ENCODE measurements at regions not wholly inside any gene's neighbourhood (a gene's known extent, or its start where the extent isn't known, plus 50 kb on each side); places are given as distances from the start of the nearest gene placed in this dataset.
"Not testable (repeated sequence)": the region's sequence is repeated elsewhere in the genome, so short reads cannot be mapped to it uniquely, and the experiment has no call there.

DNA sequence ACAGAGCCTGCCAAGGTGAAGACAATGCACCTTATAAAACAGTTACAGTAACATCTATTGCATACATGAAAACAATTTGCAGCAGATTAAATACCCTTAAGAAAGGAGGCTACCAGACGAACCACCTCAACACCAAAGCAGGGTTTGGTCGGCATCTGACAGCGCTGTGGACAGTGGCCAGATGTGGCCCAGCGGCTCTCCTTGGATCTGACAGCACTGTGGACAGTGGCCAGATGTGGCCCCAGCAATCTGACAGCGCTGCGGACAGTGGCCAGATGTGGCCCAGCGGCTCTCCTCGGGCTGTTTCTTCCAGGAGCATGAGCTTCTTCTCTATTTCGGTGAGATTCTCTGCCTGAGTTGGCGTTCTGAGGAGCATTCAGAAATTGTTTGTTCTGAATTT lies 211.6 kb downstream of the ANKRD30B start:
- no peaks in the 10 kb centered on the region for H3K4me1 Mint-ChIP-seq (ENCODE audit: low read depth in 2 of 2)

DNA sequence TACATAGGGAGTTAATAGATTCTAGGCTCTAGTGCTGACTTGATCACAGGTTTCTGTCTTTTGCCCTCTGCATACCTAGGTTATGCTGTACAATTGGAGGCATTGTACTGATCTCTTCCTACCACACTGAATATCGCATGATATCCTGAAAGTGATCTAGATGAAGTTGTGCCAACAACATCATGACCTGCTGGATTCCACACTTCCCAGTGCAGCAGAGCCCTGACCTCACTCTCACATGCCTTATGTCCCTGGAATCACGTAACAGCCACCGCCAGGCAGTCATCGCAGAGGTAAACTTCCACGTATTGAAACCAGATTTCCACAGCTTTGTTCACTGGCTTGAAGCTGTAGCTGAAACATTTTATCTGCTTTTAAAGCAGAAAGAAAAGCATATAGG lies 214.0 kb downstream of the ANKRD30B start:
- no peaks in the 10 kb centered on the region for H3K27me3 Mint-ChIP-seq
- DNase-seq (ENCODE audit: low spot score) (no peak), ATAC-seq (no peak)
- H3K4me1 Mint-ChIP-seq (ENCODE audit: low read depth in 2 of 2), result no peaks in the 10 kb centered on the region
- H3K27ac Mint-ChIP-seq, result no peak overlapping the region
- no peaks in the 10 kb centered on the region for H3K9me3 Mint-ChIP-seq
- peaks cover 2% of the 10 kb centered on the region for H3K36me3 Mint-ChIP-seq
- no peak overlapping the region for H3K4me3 Mint-ChIP-seq

More for the DNA sequence above, 211.6 kb downstream of the ANKRD30B start:
- Mint-ChIP-seq H3K27ac (no peak overlapping the region), H3K36me3 (peaks cover 6% of the 10 kb centered on the region), H3K9me3 (no peaks in the 10 kb centered on the region), H3K4me3 (no peak overlapping the region), H3K27me3 (no peaks in the 10 kb centered on the region)
- ATAC-seq (no peak), DNase-seq (ENCODE audit: low spot score) (no peak)

DNA sequence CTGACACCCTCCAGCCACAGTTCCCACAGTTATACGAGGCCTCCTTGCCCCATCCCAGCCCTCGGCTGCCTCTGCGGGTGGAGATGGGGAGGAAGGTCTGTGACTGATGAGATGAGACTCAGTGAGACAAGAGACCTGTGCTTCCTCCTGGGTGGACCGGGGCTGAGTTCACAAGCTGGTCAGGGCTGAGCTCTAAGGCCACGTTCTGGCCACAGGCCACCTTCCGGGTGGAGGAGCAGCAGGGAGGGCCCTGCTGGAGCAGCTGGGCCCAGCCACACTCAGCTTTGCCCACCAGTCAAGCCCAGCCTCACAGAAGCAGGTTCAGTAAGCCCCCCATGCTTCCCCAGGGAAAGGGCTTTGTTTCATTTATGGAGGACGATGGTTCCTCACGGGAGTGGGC lies 214.7 kb downstream of the ANKRD30B start:
- Mint-ChIP-seq H3K36me3 (no peaks in the 10 kb centered on the region), H3K9me3 (no peaks in the 10 kb centered on the region), H3K4me1 (ENCODE audit: low read depth in 2 of 2) (no peaks in the 10 kb centered on the region), H3K27ac (no peak overlapping the region), H3K27me3 (no peaks in the 10 kb centered on the region), H3K4me3 (no peak overlapping the region)
- ATAC-seq (no peak), DNase-seq (ENCODE audit: low spot score) (no peak)

DNA sequence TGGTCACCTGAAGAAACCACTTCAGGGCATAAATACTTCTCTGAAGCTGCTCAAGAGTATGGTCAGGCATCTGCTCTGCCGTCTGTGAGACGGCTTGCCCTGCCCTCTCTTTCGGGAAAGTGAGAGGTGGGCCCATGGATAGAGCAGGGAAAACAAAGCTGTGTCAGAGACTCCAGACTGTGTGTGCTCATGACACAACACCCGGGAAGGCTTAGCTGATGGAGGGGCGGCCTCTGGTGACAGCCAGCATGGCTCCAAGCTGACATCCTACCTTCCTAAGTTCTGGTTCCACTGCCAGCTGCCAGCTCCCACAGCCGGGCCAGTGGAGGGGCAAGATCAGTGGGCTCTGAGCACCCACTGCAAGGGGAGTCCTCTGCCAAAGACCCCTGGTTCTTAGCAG lies 215.3 kb downstream of the ANKRD30B start:
- Mint-ChIP-seq H3K4me3 (no peak overlapping the region), H3K9me3 (no peaks in the 10 kb centered on the region), H3K4me1 (ENCODE audit: low read depth in 2 of 2) (no peaks in the 10 kb centered on the region), H3K27ac (no peak overlapping the region), H3K36me3 (no peaks in the 10 kb centered on the region), H3K27me3 (no peaks in the 10 kb centered on the region)
- ATAC-seq (no peak), DNase-seq (ENCODE audit: low spot score) (no peak)

DNA sequence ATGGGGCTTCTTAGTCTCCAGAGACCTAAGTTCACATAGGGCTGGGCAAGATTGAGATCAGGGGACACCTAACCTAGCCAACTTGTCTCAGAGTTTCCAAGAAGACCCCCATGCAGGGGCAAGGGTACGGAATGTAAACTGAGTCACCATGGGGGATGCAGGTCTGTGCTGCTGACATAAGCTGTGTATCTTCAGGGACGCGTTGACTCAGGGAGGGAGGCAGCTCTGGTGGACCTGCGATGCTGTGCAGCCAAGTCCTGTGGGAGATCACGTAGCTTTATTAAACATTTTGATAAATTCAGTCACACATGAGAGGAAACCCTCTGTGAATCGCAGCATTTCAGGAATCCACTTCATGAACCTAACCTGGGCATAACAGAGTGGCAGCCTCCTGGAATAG lies 216.0 kb downstream of the ANKRD30B start:
- no peaks in the 10 kb centered on the region for H3K9me3 Mint-ChIP-seq
- no peaks in the 10 kb centered on the region for H3K4me1 Mint-ChIP-seq (ENCODE audit: low read depth in 2 of 2)
- no peak for DNase-seq (ENCODE audit: low spot score)
- H3K27ac Mint-ChIP-seq, result no peak overlapping the region
- ATAC-seq, result no peak
- H3K36me3 Mint-ChIP-seq, result no peaks in the 10 kb centered on the region
- no peaks in the 10 kb centered on the region for H3K27me3 Mint-ChIP-seq
- H3K4me3 Mint-ChIP-seq, result no peak overlapping the region

DNA sequence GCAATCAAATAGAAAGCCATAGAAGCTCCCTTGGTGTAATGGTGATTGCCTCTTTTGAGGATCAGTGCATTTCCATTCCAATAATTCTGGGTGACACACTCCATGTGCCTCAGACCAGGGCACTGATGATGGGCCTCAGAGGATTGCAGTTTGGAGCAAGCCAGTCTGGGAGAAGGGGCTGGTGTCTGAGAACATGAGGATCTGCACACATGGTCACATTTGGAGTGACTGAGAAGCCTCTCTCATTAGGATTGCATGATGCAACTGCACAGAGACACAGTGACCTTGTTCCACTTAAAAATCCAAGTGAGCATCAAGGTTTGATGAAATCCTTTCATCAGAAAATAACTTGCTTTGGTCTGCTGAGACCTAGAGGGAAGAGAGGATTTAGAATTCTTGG lies 216.4 kb downstream of the ANKRD30B start:
- H3K4me1 Mint-ChIP-seq (ENCODE audit: low read depth in 2 of 2), result no peaks in the 10 kb centered on the region
- H3K9me3 Mint-ChIP-seq, result no peaks in the 10 kb centered on the region
- ATAC-seq (no peak), DNase-seq (ENCODE audit: low spot score) (no peak)
- H3K36me3 Mint-ChIP-seq, result no peaks in the 10 kb centered on the region
- no peaks in the 10 kb centered on the region for H3K27me3 Mint-ChIP-seq
- no peak overlapping the region for H3K4me3 Mint-ChIP-seq
- no peak overlapping the region for H3K27ac Mint-ChIP-seq

DNA sequence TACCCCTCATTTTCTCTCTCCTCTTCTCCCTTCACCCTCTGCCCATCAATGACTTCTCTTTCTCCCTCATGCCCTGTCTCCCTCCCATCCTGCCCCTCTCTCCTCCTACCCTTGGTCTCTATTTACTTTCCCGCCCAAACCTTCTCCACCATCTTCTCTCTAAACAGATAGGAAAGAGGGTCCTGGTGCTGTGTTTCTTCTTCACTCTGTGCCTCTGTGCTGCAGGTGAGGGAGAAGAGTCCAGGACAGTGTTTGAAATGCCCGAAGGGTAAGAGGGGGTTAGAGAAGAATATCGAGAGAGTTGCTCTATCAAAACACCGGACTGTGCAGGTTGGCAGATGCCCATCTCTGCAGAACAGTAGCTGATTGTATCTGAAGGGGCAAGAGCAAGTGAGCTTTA lies 217.0 kb downstream of the ANKRD30B start:
- DNase-seq (ENCODE audit: low spot score); H3K27me3 Mint-ChIP-seq; H3K4me1 Mint-ChIP-seq (ENCODE audit: low read depth in 2 of 2); H3K9me3 Mint-ChIP-seq; ATAC-seq; H3K36me3 Mint-ChIP-seq; H3K4me3 Mint-ChIP-seq; H3K27ac Mint-ChIP-seq: not testable (repeated sequence)

DNA sequence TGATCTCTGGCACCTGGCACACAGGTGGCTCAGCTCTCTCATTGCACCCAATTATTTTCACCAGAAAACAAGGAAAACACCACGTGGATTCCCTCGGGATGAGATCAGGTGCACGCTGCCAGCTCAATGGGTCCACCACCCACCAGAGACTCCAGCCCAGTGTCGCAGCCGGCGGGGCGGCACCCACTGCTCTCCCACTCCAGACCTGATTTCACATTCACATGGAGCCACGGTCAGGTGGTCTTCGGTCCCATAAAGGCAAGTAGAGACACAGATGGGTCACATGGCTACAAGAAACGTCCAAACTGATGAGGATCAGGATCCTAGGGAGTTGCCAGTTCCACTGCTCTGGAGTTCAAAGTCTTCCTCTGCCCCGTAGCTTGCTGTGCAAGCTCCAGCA lies 217.6 kb downstream of the ANKRD30B start:
- H3K27ac Mint-ChIP-seq, result no peak overlapping the region
- no peaks in the 10 kb centered on the region for H3K4me1 Mint-ChIP-seq (ENCODE audit: low read depth in 2 of 2)
- ATAC-seq (no peak), DNase-seq (ENCODE audit: low spot score) (no peak)
- H3K36me3 Mint-ChIP-seq, result no peaks in the 10 kb centered on the region
- H3K27me3 Mint-ChIP-seq, result no peaks in the 10 kb centered on the region
- no peak overlapping the region for H3K4me3 Mint-ChIP-seq
- H3K9me3 Mint-ChIP-seq, result no peaks in the 10 kb centered on the region

DNA sequence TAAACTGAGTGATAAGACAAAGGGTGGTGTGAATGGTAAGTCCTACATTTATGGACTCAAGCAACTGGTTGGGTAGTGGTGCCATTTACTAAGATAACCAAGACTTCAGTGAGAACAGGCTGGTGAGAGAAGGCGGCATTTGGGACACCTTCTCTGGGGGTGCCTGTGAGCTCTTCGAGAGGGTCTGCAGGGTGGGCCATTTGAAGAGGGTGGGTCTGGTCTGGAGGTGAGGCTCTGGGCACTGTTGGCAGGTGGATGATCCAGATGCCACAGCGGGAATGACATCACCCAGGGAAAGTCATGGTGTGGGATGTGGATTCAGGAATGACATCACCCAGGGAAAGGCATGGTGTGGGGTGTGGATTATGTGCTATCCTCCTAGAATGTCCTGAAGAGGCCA lies 219.3 kb downstream of the ANKRD30B start:
- not testable (repeated sequence) for H3K4me1 Mint-ChIP-seq (ENCODE audit: low read depth in 2 of 2); H3K27ac Mint-ChIP-seq; H3K9me3 Mint-ChIP-seq; H3K4me3 Mint-ChIP-seq; DNase-seq (ENCODE audit: low spot score); H3K36me3 Mint-ChIP-seq; ATAC-seq; H3K27me3 Mint-ChIP-seq

DNA sequence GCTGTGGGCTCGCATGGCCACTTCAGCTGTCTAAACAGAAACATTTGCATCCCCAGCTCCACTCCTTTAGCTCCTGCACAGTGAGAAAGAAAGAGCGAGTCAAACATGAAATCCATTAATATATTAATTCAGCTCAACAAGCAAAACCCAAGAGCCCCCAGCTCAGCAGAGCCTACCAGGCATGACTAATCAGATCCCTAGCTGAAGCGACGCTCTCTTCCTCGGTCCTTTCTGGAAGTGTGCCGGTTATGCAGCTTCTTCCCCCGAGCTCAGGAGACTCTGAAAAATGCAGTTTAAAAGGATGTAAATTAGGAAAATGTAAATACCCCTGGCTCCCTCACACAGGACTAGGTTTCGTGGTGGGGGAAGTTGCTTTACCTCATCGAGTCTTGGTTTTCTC lies 221.5 kb downstream of the ANKRD30B start:
- Mint-ChIP-seq H3K9me3 (no peaks in the 10 kb centered on the region), H3K27ac (no peak overlapping the region), H3K36me3 (no peaks in the 10 kb centered on the region), H3K4me1 (ENCODE audit: low read depth in 2 of 2) (no peaks in the 10 kb centered on the region), H3K4me3 (no peak overlapping the region), H3K27me3 (no peaks in the 10 kb centered on the region)
- DNase-seq (ENCODE audit: low spot score), result no peak
- no peak for ATAC-seq

DNA sequence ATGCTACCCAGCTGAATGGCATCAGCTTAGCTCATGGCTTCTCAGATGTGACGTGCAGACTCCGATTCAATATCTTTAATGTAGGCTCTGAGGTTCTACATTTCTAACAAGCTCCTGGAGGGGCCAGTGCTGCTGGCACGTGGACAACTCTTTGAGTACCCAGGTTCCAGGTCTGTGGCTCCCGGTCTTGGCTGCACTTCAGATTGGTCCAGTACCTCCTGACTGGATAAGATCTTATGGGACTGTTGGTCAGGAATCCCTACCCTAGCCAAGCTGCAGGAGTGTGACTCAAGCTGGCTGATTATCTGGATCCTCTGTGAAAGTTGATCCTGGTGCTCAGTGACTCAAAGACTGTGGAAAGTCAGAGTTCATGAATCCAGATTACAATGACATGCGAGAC lies 222.1 kb downstream of the ANKRD30B start:
- ATAC-seq (no peak), DNase-seq (ENCODE audit: low spot score) (no peak)
- H3K9me3 Mint-ChIP-seq, result no peaks in the 10 kb centered on the region
- no peaks in the 10 kb centered on the region for H3K4me1 Mint-ChIP-seq (ENCODE audit: low read depth in 2 of 2)
- no peak overlapping the region for H3K4me3 Mint-ChIP-seq
- H3K27me3 Mint-ChIP-seq, result no peaks in the 10 kb centered on the region
- H3K36me3 Mint-ChIP-seq, result no peaks in the 10 kb centered on the region
- H3K27ac Mint-ChIP-seq, result no peak overlapping the region

DNA sequence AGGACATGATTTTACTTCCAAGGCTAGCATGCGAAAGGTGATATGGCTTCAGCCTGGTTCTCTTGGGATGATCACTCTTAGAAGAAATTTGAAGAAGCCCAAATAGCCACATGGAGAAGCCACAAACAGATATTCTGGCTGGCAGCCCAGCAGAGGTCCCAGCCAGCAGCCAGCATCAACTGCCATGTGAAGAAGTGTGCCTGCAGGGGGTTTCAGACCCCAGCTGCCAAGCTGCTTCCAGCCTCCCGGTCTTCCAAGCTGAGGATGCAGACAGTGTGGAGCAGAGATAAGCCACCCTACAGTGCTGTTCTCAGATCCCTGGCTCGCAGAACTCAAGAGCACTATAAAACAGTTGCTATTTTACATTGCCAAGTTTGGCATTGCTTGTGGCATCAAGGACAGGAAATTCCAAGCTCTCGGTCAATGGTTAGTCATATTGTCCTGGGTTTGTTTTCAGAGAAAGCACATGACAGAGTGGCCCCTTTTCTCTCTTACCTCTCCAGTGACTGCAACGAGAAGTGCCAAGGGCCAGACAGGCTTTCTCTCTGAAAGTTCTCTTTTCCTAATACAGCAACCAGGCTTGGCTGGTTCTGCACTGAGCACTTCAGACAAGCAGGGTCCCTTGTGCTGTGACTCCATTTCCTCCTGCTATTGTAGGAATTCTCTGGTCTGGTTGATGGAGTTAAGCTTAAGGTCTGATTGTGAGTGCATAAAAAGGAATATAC lies 223.7 kb downstream of the ANKRD30B start:
- Mint-ChIP-seq H3K4me3 (no peak overlapping the region), H3K9me3 (no peaks in the 10 kb centered on the region), H3K27ac (no peak overlapping the region), H3K27me3 (no peaks in the 10 kb centered on the region), H3K36me3 (no peaks in the 10 kb centered on the region), H3K4me1 (ENCODE audit: low read depth in 2 of 2) (no peaks in the 10 kb centered on the region)
- DNase-seq (ENCODE audit: low spot score), result no peak
- no peak for ATAC-seq

DNA sequence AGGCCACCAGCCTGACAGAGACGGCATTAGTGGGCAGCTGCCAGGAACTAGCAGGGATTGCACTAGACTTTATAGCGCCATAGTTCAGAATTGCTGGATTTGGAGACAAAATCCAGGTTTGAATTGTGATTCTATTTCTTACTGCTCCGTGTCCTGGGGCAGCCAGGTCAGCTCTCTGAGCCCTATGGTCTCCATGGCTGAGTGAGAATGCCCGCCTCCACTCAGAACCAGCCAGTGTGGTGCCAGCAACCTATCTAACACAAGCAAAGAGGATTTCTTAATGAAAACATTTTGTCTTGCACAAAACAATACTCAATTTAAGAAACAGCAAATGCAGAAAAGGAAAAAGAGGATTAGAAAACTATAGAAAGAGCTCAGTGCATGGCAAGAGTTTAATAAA lies 225.4 kb downstream of the ANKRD30B start:
- not testable (repeated sequence) for H3K36me3 Mint-ChIP-seq

DNA sequence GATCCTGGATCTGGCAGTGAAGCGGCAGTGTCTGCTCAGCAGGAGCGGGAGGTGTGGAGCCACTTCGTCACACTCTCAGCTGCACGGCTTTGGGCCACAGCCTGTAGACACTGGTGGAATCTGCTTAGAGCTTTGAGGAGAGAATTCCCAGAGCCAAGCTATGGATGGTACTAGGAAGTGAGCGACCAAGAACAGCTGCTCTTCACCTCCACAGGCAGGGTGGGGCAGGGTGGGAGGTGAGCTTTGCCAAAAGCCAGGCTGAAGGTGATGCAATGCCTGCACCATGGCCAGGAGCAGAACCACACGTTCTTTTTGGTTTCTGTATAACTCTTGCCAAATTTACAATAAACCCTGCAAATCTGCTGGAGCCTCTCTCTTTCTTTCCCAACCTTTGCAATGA lies 226.1 kb downstream of the ANKRD30B start:
- DNase-seq (ENCODE audit: low spot score) (no peak), ATAC-seq (no peak)
- no peaks in the 10 kb centered on the region for H3K27me3 Mint-ChIP-seq
- H3K27ac Mint-ChIP-seq, result no peak overlapping the region
- H3K4me3 Mint-ChIP-seq, result no peak overlapping the region
- H3K9me3 Mint-ChIP-seq, result no peaks in the 10 kb centered on the region
- H3K36me3 Mint-ChIP-seq, result no peaks in the 10 kb centered on the region
- H3K4me1 Mint-ChIP-seq (ENCODE audit: low read depth in 2 of 2), result no peaks in the 10 kb centered on the region

More for the DNA sequence above, 225.4 kb downstream of the ANKRD30B start:
- not testable (repeated sequence) for H3K4me3 Mint-ChIP-seq; ATAC-seq; H3K27ac Mint-ChIP-seq; H3K9me3 Mint-ChIP-seq; DNase-seq (ENCODE audit: low spot score); H3K27me3 Mint-ChIP-seq; H3K4me1 Mint-ChIP-seq (ENCODE audit: low read depth in 2 of 2)

DNA sequence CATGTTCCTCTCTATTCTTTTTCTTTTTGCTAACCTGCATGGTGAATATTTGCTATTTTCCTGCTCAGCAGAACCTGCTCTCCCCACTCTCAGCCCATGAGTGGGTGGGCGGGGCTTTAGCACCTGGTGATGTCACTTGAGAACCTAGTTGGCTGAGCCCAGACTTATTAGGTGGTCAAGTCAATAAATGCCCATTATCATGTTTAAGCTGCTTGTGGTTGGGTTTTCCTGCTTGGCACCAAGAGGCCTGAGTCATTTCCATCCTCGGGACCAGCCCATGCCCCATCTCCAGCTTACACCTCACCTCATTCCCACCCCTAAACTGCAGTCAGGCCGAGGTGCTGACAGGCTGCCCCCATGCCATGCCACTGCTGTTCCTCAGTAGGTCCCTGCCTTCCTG lies 226.6 kb downstream of the ANKRD30B start:
- Mint-ChIP-seq H3K36me3 (no peaks in the 10 kb centered on the region), H3K27ac (no peak overlapping the region), H3K27me3 (no peaks in the 10 kb centered on the region), H3K4me3 (no peak overlapping the region), H3K4me1 (ENCODE audit: low read depth in 2 of 2) (no peaks in the 10 kb centered on the region), H3K9me3 (no peaks in the 10 kb centered on the region)
- DNase-seq (ENCODE audit: low spot score) (no peak), ATAC-seq (peak in 1 of 2 donors; percentile 22)
